H7 (cell line): ENCODE measurements at regions not wholly inside any gene's neighbourhood (a gene's known extent, or its start where the extent isn't known, plus 50 kb on each side); places are given as distances from the start of the nearest gene placed in this dataset.

Experiments
- DNase-seq: peaks from one replicate; pipeline ENCODE4 v3.0.0; 2012
- H3K27me3 ChIP-seq: 2 replicates; pipeline ENCODE4 v1.6.0; 2011; ENCODE audit warnings: mild to moderate bottlenecking, low read length; ENCODE audit not compliant: control insufficient read depth, insufficient read depth
- H3K36me3 ChIP-seq: replicated peaks from 2 replicates; pipeline ENCODE4 v1.5.1; 2011; ENCODE audit warnings: low read length; ENCODE audit not compliant: control insufficient read depth, insufficient read depth
- H3K4me3 ChIP-seq: 2 replicates; pipeline ENCODE4 v1.5.1; 2011; ENCODE audit warnings: low read depth, mild to moderate bottlenecking, control low read depth, low read length, moderate library complexity; ENCODE audit not compliant: insufficient read depth

DNA sequence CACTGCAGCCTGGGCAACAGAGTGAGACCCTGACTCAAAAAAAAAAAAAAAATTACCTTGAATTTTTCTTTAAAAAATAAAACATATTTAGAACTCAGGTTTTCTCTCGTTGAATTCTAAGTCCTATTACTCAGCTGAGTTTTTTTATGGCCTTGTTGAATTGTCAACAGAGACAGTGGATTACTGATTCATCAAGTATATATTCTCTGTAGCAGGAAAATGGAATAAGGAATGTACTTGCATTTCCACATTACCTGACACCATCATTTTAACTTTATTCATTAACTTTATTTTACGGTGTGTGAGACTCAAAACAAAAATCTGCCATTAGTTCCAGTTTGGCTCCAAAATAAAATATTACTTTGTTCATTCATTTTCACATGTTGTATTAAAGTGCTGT, 53.8 kb upstream of the APP start:
- DNase-seq, result no peak
- no peaks in the 10 kb centered on the region for H3K36me3 ChIP-seq
- no peak overlapping the region for H3K4me3 ChIP-seq
- H3K27me3 ChIP-seq, result no peaks in the 10 kb centered on the region
